ENCODE measurements at regions not wholly inside any gene's neighbourhood (a gene's known extent, or its start where the extent isn't known, plus 50 kb on each side); places are given as distances from the start of the nearest gene placed in this dataset.

DNA sequence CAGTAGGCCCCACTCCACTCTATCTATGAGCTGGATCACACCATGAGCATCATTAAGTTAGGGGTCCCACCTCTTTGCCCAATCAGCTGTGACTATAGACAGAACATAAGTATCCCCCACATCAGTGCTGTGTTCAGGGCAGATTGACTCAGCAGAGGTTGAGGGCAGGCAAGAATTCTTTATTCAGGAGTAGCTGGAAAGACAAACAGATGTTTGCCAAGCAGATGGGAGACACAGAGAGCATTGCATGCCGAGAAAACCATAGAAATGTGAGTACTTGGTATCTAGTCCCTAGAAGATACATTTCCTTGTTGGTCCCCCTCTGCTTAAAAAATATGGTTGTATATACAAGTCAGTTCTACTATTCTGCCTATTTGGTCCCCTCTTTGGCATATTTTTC, 440.8 kb downstream of the RAP2B start:
- no peak overlapping the region for H3K4me3 ChIP-seq (ENCODE audit: low read length)
- DNase-seq (ENCODE audit: low read depth) = no peak
- no peak for TF ChIP-seq CTCF (IDR thresholded peaks at IDR 0.05; ENCODE audit: insufficient read depth, low read depth, low read length, missing control alignments)

- H3K4me3 ChIP-seq (ENCODE audit: low read length) = no peak overlapping the region
- TF ChIP-seq CTCF (IDR thresholded peaks at IDR 0.05; ENCODE audit: insufficient read depth, low read depth, low read length, missing control alignments) = no peak
- DNase-seq (ENCODE audit: low read depth) = no peak
Measured at GRCh38 chr3:153614140-153614539, 452.1 kb downstream of the RAP2B start.

DNA sequence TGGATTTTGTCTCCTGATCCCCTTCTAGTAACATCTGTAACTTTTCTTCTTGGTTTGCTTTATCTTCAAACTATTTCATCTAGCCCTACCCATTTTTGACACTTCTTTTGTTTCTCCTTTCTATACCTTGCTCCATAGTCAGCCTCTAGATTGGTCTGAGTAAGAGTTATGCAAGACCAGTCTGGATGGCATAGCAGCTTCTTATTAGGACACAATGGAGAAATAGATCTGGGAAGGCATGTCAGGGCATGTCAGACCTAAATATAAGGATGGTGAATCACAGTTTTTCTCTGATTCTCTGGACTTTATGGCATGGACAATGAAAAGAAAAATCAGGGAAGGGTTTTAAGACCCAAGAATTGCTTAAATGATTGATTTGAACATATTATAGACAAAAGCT, 452.5 kb downstream of the RAP2B start:
- TF ChIP-seq CTCF (IDR thresholded peaks at IDR 0.05; ENCODE audit: insufficient read depth, low read depth, low read length, missing control alignments) = no peak
- DNase-seq (ENCODE audit: low read depth) = peak; percentile 98
- no peak overlapping the region for H3K4me3 ChIP-seq (ENCODE audit: low read length)

GRCh38 chr3:153615863-153616262, 453.8 kb downstream of the RAP2B start:
- TF ChIP-seq CTCF (IDR thresholded peaks at IDR 0.05; ENCODE audit: insufficient read depth, low read depth, low read length, missing control alignments) = no peak
- no peak overlapping the region for H3K4me3 ChIP-seq (ENCODE audit: low read length)
- no peak for DNase-seq (ENCODE audit: low read depth)

- no peak for DNase-seq (ENCODE audit: low read depth)
- H3K4me3 ChIP-seq (ENCODE audit: low read length) = no peak overlapping the region
- no peak for TF ChIP-seq CTCF (IDR thresholded peaks at IDR 0.05; ENCODE audit: insufficient read depth, low read depth, low read length, missing control alignments)
Measured at GRCh38 chr3:153617463-153617862, 455.4 kb downstream of the RAP2B start.

GRCh38 chr3:153618176-153618575, 456.1 kb downstream of the RAP2B start:
- no peak for DNase-seq (ENCODE audit: low read depth)
- no peak overlapping the region for H3K4me3 ChIP-seq (ENCODE audit: low read length)
- no peak for TF ChIP-seq CTCF (IDR thresholded peaks at IDR 0.05; ENCODE audit: insufficient read depth, low read depth, low read length, missing control alignments)

DNA sequence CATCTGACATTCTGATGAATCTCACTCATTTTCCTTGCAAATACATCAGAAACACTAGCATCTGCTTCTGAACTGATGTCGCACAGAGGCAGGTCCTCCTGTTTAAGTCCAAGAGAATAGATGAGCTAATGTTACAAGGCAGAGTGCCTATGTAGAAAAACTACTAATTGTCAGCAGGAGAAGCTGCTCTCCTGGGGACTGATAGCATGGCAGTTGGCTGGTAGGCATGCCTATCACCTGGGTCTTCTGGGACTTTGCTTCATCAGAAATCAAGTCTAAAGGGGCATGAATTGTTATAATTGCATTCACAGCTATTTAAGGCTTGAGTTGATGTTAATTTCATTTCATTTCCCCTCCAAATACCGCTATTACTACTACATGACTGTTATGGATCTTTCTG, 457.2 kb downstream of the RAP2B start:
- no peak for DNase-seq (ENCODE audit: low read depth)
- H3K4me3 ChIP-seq (ENCODE audit: low read length) = no peak overlapping the region
- TF ChIP-seq CTCF (IDR thresholded peaks at IDR 0.05; ENCODE audit: insufficient read depth, low read depth, low read length, missing control alignments) = no peak
